SK-N-SH (cell line): ENCODE measurements at regions not wholly inside any gene's neighbourhood (a gene's known extent, or its start where the extent isn't known, plus 50 kb on each side); places are given as distances from the start of the nearest gene placed in this dataset.

Source experiments
- CTCF ChIA-PET: fragments of 300-600, 350-600 bp; formaldehyde crosslinking; extraction: SDS; loops from one replicate; lab custom pipeline; 2021; lab: Yijun Ruan, JAX
- POLR2A ChIA-PET: fragments of 350-600 bp; sonication (Branson Sonifier 250); formaldehyde crosslinking; extraction: SDS; loops from one replicate; lab custom pipeline; 2020; ENCODE audit warnings: antibody characterized with exemption, inconsistent platforms; lab: Yijun Ruan, JAX
- DNase-seq: peaks from one replicate; pipeline ENCODE4 v3.0.0; 2012
- H2AFZ ChIP-seq: fragments of 200-600 bp; sonication (generic); 2 replicates; pipeline ENCODE4 v1.8.1; 2016; ENCODE audit warnings: antibody characterized with exemption, mild to moderate bottlenecking, low read depth
- H3F3A ChIP-seq: fragments of 200-600 bp; sonication (generic); replicated peaks from 2 replicates; pipeline ENCODE3; 2016; ENCODE audit warnings: antibody characterized with exemption, mild to moderate bottlenecking; ENCODE audit not compliant: insufficient read depth
- H3K27ac ChIP-seq, 2 experiments: fragments of 200-500 bp in 1 of 2; fragments of 200-600 bp in 1 of 2; sonication (Bioruptor generic) in 1 of 2; sonication (generic), shearing (Covaris generic) in 1 of 2; 2 replicates each; pipeline versions ENCODE4 v1.5.1 to v1.6.1; 2014 to 2016; ENCODE audit warnings: low read depth in 2 of 2, inconsistent platforms in 1 of 2, low read length in 1 of 2, mild to moderate bottlenecking in 1 of 2, mixed read lengths in 1 of 2
- H3K27me3 ChIP-seq: fragments of 200-600 bp; sonication (generic), shearing (Covaris generic); 2 replicates; pipeline ENCODE4 v1.6.1; 2016; ENCODE audit warnings: mixed run types; ENCODE audit not compliant: insufficient read depth
- H3K36me3 ChIP-seq, 2 experiments: fragments of 200-500 bp in 1 of 2; fragments of 200-600 bp in 1 of 2; sonication (Bioruptor generic) in 1 of 2; sonication (generic) in 1 of 2; replicated peaks in 1 of 2; 2 replicates each; pipeline versions ENCODE3 to v1.5.1; 2014 to 2016; ENCODE audit warnings: low read length in 1 of 2, mild to moderate bottlenecking in 1 of 2; ENCODE audit not compliant: insufficient read depth in 2 of 2, control insufficient read depth in 1 of 2
- H3K4me1 ChIP-seq, 2 experiments: fragments of 200-500 bp in 1 of 2; fragments of 200-600 bp in 1 of 2; sonication (Bioruptor generic) in 1 of 2; sonication (generic), shearing (Covaris generic) in 1 of 2; 2 replicates each; pipeline versions ENCODE4 v1.5.1 to v1.6.1; 2014 to 2016; ENCODE audit warnings: low read depth in 1 of 2, low read length in 1 of 2, mixed run types in 1 of 2; ENCODE audit not compliant: insufficient read depth in 2 of 2, control insufficient read depth in 1 of 2
- H3K4me2 ChIP-seq: fragments of 200-600 bp; sonication (generic), shearing (Covaris generic); 2 replicates; pipeline ENCODE4 v1.6.1; 2017; ENCODE audit warnings: mixed run types
- H3K4me3 ChIP-seq, 2 experiments: fragments of 200-500 bp in 1 of 2; fragments of 200-600 bp in 1 of 2; sonication (Bioruptor generic) in 1 of 2; sonication (generic), shearing (Covaris generic) in 1 of 2; 2 replicates each; pipeline versions ENCODE4 v1.5.1 to v1.8.1; 2014 to 2016; ENCODE audit warnings: low read depth in 2 of 2, inconsistent platforms in 1 of 2, low read length in 1 of 2, mild to moderate bottlenecking in 1 of 2, mixed read lengths in 1 of 2, moderate library complexity in 1 of 2
- H3K79me2 ChIP-seq: fragments of 200-600 bp; sonication (generic); 2 replicates; pipeline ENCODE4 v1.8.1; 2017; ENCODE audit warnings: mild to moderate bottlenecking; ENCODE audit not compliant: insufficient read depth
- H3K9ac ChIP-seq: fragments of 200-600 bp; sonication (generic); 2 replicates; pipeline ENCODE4 v1.6.1; 2017; ENCODE audit warnings: mixed run types
- H3K9me2 ChIP-seq: fragments of 200-600 bp; sonication (generic); 2 replicates; pipeline ENCODE4 v1.6.1; 2017; ENCODE audit warnings: mixed run types
- H3K9me3 ChIP-seq: fragments of 200-600 bp; sonication (generic); 2 replicates; pipeline ENCODE4 v1.6.1; 2017; ENCODE audit warnings: mixed run types, mild to moderate bottlenecking, moderate library complexity
- H4K20me1 ChIP-seq: fragments of 200-600 bp; sonication (generic); 2 replicates; pipeline ENCODE4 v1.6.1; 2017; ENCODE audit warnings: mild to moderate bottlenecking, mixed run types; ENCODE audit not compliant: insufficient read depth
- GATA2 ChIP-seq: sonication (generic); formaldehyde crosslinking; IDR thresholded peaks from 2 replicates; pipeline ENCODE4 v1.5.0; 2020; ENCODE audit warnings: mild to moderate bottlenecking, missing genetic modification reagents
- JUND ChIP-seq: IDR thresholded peaks from 2 replicates; pipeline ENCODE4 v1.4.0; 2012
- RAD21 ChIP-seq: IDR thresholded peaks from 2 replicates; pipeline ENCODE4 v1.6.1; 2012; ENCODE audit warnings: mild to moderate bottlenecking, low read length
- RFX5 ChIP-seq: IDR thresholded peaks from 2 replicates; pipeline ENCODE4 v1.6.1; 2012; ENCODE audit warnings: mild to moderate bottlenecking, improper control_type of control experiment, low read length
- SIN3A ChIP-seq: IDR thresholded peaks from 2 replicates; pipeline ENCODE4 v1.6.1; 2012; ENCODE audit warnings: low read depth, mild to moderate bottlenecking, low read length, moderate library complexity, borderline replicate concordance
- TCF12 ChIP-seq: IDR thresholded peaks from 2 replicates; pipeline ENCODE4 v1.4.0; 2012
- YY1 ChIP-seq: IDR thresholded peaks from 2 replicates; pipeline ENCODE4 v1.4.0; 2012; ENCODE audit warnings: low read depth, mild to moderate bottlenecking
- WGBS: methylation state at CpG from one replicate; pipeline ENCODE4 v1.1.6; 2017; ENCODE audit warnings: low lambda C conversion rate; 5-methylcytosine and 5-hydroxymethylcytosine counted together
- TF ChIP-seq, protein P1 (sequence below): fragments of 200-600 bp; sonication (generic); IDR thresholded peaks from 2 replicates; pipeline ENCODE4 v1.6.1; 2017; ENCODE audit warnings: antibody characterized with exemption, mild to moderate bottlenecking, moderate library complexity
- TF ChIP-seq, protein P2 (sequence below): IDR thresholded peaks from 2 replicates; pipeline ENCODE4 v1.4.0; 2012; ENCODE audit warnings: low read depth, borderline replicate concordance

DNA sequence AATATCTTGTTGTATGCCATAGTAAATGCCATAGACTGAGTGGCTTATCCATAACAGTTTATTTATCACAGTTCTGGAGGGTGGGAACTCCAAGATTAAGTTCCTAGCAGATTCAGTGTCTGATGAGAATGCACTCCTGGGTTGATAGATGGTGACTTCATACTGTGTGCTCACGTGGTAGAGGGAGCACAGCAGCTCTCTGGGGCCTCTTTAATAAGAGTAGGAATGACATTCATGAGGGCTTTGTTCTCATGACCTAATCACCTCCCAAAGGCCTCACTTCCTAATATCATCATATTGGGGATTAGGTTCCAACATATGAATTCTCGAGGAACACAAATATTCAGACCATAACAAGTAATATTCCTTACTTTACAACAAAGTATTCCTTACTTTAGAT is 98.1 kb upstream of the SH3BP4 start:
- Histone ChIP-seq H3F3A (no peaks in the 10 kb centered on the region), H3K36me3 (no peaks in the 10 kb centered on the region), H3K27me3 (no peaks in the 10 kb centered on the region), H3K4me3 (no peak overlapping the region), H4K20me1 (no peaks in the 10 kb centered on the region), H3K79me2 (no peaks in the 10 kb centered on the region), H3K9ac (no peak overlapping the region), H3K4me1 (no peaks in the 10 kb centered on the region; a peak in 1 of 4 replicates), H3K9me3 (no peaks in the 10 kb centered on the region), H3K4me2 (no peak overlapping the region), H3K9me2 (no peaks in the 10 kb centered on the region), H2AFZ (no peak overlapping the region), H3K27ac (no peak overlapping the region)
- TF ChIP-seq, protein P1, sequence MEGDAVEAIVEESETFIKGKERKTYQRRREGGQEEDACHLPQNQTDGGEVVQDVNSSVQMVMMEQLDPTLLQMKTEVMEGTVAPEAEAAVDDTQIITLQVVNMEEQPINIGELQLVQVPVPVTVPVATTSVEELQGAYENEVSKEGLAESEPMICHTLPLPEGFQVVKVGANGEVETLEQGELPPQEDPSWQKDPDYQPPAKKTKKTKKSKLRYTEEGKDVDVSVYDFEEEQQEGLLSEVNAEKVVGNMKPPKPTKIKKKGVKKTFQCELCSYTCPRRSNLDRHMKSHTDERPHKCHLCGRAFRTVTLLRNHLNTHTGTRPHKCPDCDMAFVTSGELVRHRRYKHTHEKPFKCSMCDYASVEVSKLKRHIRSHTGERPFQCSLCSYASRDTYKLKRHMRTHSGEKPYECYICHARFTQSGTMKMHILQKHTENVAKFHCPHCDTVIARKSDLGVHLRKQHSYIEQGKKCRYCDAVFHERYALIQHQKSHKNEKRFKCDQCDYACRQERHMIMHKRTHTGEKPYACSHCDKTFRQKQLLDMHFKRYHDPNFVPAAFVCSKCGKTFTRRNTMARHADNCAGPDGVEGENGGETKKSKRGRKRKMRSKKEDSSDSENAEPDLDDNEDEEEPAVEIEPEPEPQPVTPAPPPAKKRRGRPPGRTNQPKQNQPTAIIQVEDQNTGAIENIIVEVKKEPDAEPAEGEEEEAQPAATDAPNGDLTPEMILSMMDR: no peak
- TF ChIP-seq RAD21: no peak
- TF ChIP-seq TCF12: no peak
- CTCF ChIA-PET: no interaction called here
- DNase-seq: no peak
- POLR2A ChIA-PET: no interaction called here
- 27% methylated on average over 2 of the region's 2 CpGs for WGBS

DNA sequence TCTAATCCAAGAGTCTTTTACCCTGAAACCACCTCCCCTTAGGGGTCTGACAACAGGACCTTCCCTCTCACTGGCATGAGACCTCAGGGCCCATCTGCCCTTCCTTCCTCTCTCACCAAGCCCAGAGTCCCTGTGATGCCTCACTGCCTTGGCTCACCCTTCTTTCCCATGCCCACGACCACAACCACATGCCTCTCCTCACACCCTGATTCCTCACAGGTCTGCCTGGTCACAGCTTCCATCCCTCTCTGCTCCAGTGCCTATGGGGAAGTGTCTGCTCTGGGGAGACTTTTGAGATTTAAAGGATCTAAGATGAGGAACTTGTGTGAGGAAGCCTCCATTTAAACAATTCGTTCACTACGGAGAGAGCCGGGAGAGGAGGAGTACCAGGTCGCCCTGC is 98.9 kb upstream of the SH3BP4 start:
- Histone ChIP-seq H3K36me3 (no peaks in the 10 kb centered on the region), H2AFZ (no peak overlapping the region), H3K4me3 (no peak overlapping the region), H4K20me1 (no peaks in the 10 kb centered on the region), H3K9me2 (no peaks in the 10 kb centered on the region), H3F3A (no peaks in the 10 kb centered on the region), H3K27me3 (no peaks in the 10 kb centered on the region), H3K4me1 (no peaks in the 10 kb centered on the region; a peak in 1 of 4 replicates), H3K79me2 (no peaks in the 10 kb centered on the region), H3K9ac (no peak overlapping the region), H3K27ac (no peak overlapping the region), H3K4me2 (no peak overlapping the region), H3K9me3 (no peaks in the 10 kb centered on the region)
- DNase-seq: no peak
- TF ChIP-seq JUND (no peak), RFX5 (no peak), RAD21 (no peak), YY1 (no peak), SIN3A (no peak), GATA2 (no peak)
- TF ChIP-seq, protein P1: no peak
- TF ChIP-seq, protein P2, sequence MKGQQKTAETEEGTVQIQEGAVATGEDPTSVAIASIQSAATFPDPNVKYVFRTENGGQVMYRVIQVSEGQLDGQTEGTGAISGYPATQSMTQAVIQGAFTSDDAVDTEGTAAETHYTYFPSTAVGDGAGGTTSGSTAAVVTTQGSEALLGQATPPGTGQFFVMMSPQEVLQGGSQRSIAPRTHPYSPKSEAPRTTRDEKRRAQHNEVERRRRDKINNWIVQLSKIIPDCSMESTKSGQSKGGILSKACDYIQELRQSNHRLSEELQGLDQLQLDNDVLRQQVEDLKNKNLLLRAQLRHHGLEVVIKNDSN: no peak
- POLR2A ChIA-PET: no interaction called here
- WGBS: 67% methylated on average over 5 of the region's 5 CpGs
- CTCF ChIA-PET: interaction anchor here (1.6 kb wide), 1 partner anchor 29 kb away, joined by 4 read pairs; no protein-coding TSS in a partner anchor
